Mucosa of rectum (tissue), 2 donors: ENCODE measurements at regions not wholly inside any gene's neighbourhood (a gene's known extent, or its start where the extent isn't known, plus 50 kb on each side); places are given as distances from the start of the nearest gene placed in this dataset.

Experiments used
- H3K27ac ChIP-seq, 2 donors: one replicate each; pipeline ENCODE4 v1.7.0; 2013; ENCODE audit warnings: inconsistent platforms in 2 of 2, low read depth in 2 of 2, low read length in 2 of 2
- H3K27me3 ChIP-seq, 2 donors: one replicate each; pipeline ENCODE4 v1.7.0; 2013; ENCODE audit warnings: low read length in 2 of 2; ENCODE audit not compliant: control insufficient read depth in 2 of 2, insufficient read depth in 2 of 2
- H3K36me3 ChIP-seq, 2 donors: one replicate each; pipeline ENCODE4 v1.7.0; 2013; ENCODE audit warnings: low read length in 2 of 2; ENCODE audit not compliant: control insufficient read depth in 2 of 2, insufficient read depth in 2 of 2
- H3K4me1 ChIP-seq, 2 donors: one replicate each; pipeline ENCODE4 v1.7.0; 2013; ENCODE audit warnings: low read length in 2 of 2, mild to moderate bottlenecking in 1 of 2; ENCODE audit not compliant: control insufficient read depth in 2 of 2, insufficient read depth in 2 of 2
- H3K4me3 ChIP-seq, 2 donors: one replicate each; pipeline ENCODE4 v1.7.0; 2013; ENCODE audit warnings: low read length in 2 of 2
- H3K9ac ChIP-seq, 2 donors: one replicate each; pipeline ENCODE4 v1.7.0; 2013; ENCODE audit warnings: low read length in 2 of 2, low read depth in 1 of 2, mild to moderate bottlenecking in 1 of 2
- H3K9me3 ChIP-seq, 2 donors: one replicate each; pipeline ENCODE4 v1.7.0; 2013; ENCODE audit warnings: low read length in 2 of 2; ENCODE audit not compliant: control insufficient read depth in 2 of 2
- donor health status: healthy.
- donor health status: Normal muscosa, but diverticular disease.

- Histone ChIP-seq H3K27me3 (no peaks in the 10 kb centered on the region), H3K9me3 (no peaks in the 10 kb centered on the region), H3K9ac (no peak overlapping the region), H3K4me1 (no peaks in the 10 kb centered on the region), H3K36me3 (no peaks in the 10 kb centered on the region), H3K4me3 (no peak overlapping the region), H3K27ac (no peak overlapping the region)
Observed at GRCh38 chr2:34549710-34550345, 950.7 kb upstream of the FAM98A start.

DNA sequence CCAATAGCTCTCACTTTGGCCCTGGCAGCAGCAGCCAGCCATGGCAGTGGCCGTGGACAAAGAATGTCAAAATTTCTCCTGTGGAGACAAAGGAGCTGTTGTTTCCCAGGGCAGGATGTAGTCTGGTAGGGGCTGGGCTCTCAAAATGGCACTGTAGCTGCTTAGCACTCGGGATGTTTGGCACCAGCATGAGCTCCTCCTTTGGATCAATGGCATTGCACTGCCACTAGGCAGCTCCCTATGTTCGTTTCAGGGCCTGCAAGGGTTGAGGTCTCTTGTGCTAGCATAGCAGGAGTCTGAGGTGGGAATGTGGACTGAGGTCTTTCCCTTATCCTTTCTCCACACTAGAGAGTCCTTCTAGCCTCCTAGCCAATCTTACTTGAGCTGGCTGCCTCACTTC is 948.8 kb upstream of the FAM98A start:
- Histone ChIP-seq H3K9me3 (no peaks in the 10 kb centered on the region), H3K27me3 (no peaks in the 10 kb centered on the region), H3K27ac (no peak overlapping the region), H3K36me3 (no peaks in the 10 kb centered on the region), H3K4me1 (no peaks in the 10 kb centered on the region), H3K4me3 (no peak overlapping the region), H3K9ac (no peak overlapping the region)

GRCh38 chr2:34547340-34547739 is 948.2 kb upstream of the FAM98A start:
- Histone ChIP-seq H3K9me3 (no peaks in the 10 kb centered on the region), H3K4me1 (no peaks in the 10 kb centered on the region), H3K27ac (no peak overlapping the region), H3K4me3 (no peak overlapping the region), H3K9ac (no peak overlapping the region), H3K27me3 (no peaks in the 10 kb centered on the region), H3K36me3 (no peaks in the 10 kb centered on the region)

DNA sequence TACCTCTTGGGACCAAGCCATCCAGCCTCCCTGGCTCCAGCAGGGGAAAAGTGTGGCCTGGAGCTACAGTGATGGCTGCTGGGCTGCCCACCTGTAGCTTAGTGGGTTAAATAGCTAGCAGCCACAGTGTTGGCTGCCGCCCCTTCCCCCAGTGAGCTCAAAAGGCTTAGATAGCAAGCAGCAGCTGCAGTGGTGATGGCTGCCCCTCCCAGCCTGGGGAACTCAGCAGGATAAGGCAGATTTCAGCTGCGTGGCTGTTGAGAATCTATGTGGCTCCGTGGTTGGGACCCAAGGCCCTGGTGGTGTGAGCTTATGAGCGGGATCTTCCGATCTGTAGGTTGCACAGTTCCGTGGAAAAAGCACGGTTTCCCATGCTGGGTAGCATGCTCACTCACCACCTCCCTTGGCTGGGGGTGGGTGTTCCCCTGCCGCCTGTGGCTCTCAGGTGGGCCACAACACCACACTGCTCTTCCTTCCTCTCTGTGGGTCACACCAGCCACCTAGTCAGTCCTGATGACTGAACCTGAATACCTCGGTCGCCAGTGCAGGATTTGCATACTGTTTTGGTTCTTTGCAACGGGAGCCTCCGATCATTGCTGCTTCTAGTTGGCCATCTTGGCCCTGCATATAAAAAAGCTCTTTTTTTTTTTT is 946.5 kb upstream of the FAM98A start:
- Histone ChIP-seq H3K9me3 (no peaks in the 10 kb centered on the region), H3K27me3 (no peaks in the 10 kb centered on the region), H3K36me3 (no peaks in the 10 kb centered on the region), H3K4me1 (no peaks in the 10 kb centered on the region), H3K27ac (no peak overlapping the region), H3K4me3 (no peak overlapping the region), H3K9ac (no peak overlapping the region)

DNA sequence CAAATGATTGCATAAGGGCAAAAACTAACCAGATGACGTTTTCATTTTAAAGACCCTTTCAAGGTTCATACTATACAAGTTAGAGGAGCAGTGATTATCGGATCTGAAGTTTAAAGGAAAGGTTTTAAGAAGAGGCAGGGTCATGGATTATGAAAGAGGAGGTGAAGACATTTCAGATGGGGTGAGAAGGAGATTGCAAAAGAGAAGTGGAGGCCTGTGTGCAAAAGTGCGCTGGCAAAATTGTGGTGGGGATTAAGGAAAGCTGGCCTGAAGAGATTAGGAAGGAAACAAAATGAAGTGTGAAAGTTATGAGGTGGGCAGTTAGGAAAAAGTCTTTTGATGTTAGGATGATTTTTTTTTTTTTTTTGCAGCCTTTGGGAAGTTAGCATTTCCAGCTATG is 935.7 kb upstream of the FAM98A start:
- Histone ChIP-seq H3K4me3 (no peak overlapping the region), H3K27ac (no peak overlapping the region), H3K36me3 (no peaks in the 10 kb centered on the region), H3K9me3 (no peaks in the 10 kb centered on the region), H3K9ac (no peak overlapping the region), H3K4me1 (no peaks in the 10 kb centered on the region), H3K27me3 (no peaks in the 10 kb centered on the region)

DNA sequence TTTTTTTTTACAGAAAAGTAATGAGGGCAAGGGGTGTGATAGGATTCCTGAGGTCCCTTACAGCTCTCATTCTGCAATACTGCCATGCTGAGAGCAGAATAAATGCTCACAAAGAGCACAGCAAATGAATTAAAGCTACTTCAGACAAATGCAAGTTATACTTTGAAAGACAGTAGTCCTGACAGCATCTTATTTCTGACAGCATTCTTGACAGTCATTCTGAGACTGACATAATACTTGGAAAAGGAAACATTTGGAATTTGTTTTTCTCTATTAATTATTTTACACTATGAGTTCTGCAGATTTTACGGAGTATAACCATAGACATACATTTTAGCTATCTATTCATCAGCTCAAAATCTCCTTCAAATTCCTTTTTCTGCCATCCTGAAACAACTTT is 935.2 kb upstream of the FAM98A start:
- H3K9ac ChIP-seq: no peak overlapping the region
- H3K27me3 ChIP-seq: no peaks in the 10 kb centered on the region
- no peak overlapping the region for H3K4me3 ChIP-seq
- no peak overlapping the region for H3K27ac ChIP-seq
- no peaks in the 10 kb centered on the region for H3K4me1 ChIP-seq
- H3K36me3 ChIP-seq: no peaks in the 10 kb centered on the region
- H3K9me3 ChIP-seq: no peaks in the 10 kb centered on the region

- Histone ChIP-seq H3K4me1 (no peaks in the 10 kb centered on the region), H3K27ac (no peak overlapping the region), H3K9me3 (no peaks in the 10 kb centered on the region), H3K36me3 (no peaks in the 10 kb centered on the region), H3K9ac (no peak overlapping the region), H3K27me3 (no peaks in the 10 kb centered on the region), H3K4me3 (no peak overlapping the region)
Observed at GRCh38 chr2:34533585-34534183, 934.6 kb upstream of the FAM98A start.

DNA sequence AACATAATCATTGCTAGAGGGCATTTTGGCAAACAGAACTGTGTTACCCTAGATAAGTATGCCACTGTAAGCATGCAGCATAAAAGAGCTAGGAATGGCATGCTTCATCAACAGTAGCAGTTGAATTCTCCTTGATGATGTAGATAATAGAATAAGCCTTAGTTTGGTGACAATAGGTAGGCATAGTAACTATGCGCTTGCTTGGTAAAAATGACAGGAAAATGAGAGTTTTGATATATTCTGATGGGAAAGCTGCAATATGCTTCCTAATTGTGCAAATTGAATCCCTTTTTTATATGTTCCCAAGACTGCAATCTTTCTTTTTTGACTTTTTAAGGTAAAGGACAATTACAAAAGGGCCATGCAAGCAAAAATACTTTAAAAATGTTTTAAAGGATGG is 930.9 kb upstream of the FAM98A start:
- Histone ChIP-seq H3K4me3 (no peak overlapping the region), H3K27me3 (no peaks in the 10 kb centered on the region), H3K4me1 (no peaks in the 10 kb centered on the region), H3K27ac (no peak overlapping the region), H3K9me3 (no peaks in the 10 kb centered on the region), H3K36me3 (no peaks in the 10 kb centered on the region), H3K9ac (no peak overlapping the region)

- Histone ChIP-seq H3K27me3 (no peaks in the 10 kb centered on the region), H3K9ac (no peak overlapping the region), H3K4me3 (no peak overlapping the region), H3K27ac (no peak overlapping the region), H3K4me1 (no peaks in the 10 kb centered on the region), H3K9me3 (peaks cover 0 to 2% of the 10 kb centered on the region in 2 donors), H3K36me3 (no peaks in the 10 kb centered on the region)
Observed at GRCh38 chr2:34523958-34524514, 924.9 kb upstream of the FAM98A start.

- no peak overlapping the region for H3K9ac ChIP-seq
- no peaks in the 10 kb centered on the region for H3K36me3 ChIP-seq
- no peaks in the 10 kb centered on the region for H3K27me3 ChIP-seq
- no peak overlapping the region for H3K4me3 ChIP-seq
- H3K27ac ChIP-seq: no peak overlapping the region
- peaks cover 0 to 3% of the 10 kb centered on the region in 2 donors for H3K9me3 ChIP-seq
- no peaks in the 10 kb centered on the region for H3K4me1 ChIP-seq
Observed at GRCh38 chr2:34519659-34520058, 920.6 kb upstream of the FAM98A start.
